Stimulated activated CD8-positive, alpha-beta memory T cell treated with anti-CD3 and anti-CD28 coated beads, Interleukin-7, amount 100 ng/mL, for 24 hours (primary cell): ENCODE measurements at regions not wholly inside any gene's neighbourhood (a gene's known extent, or its start where the extent isn't known, plus 50 kb on each side); places are given as distances from the start of the nearest gene placed in this dataset.
"Not testable (repeated sequence)": the region's sequence is repeated elsewhere in the genome, so short reads cannot be mapped to it uniquely, and the experiment has no call there.

Source experiments
- DNase-seq: peaks from one replicate; pipeline ENCODE4 v3.0.0-alpha.2; 2020; ENCODE audit warnings: low read depth

DNA sequence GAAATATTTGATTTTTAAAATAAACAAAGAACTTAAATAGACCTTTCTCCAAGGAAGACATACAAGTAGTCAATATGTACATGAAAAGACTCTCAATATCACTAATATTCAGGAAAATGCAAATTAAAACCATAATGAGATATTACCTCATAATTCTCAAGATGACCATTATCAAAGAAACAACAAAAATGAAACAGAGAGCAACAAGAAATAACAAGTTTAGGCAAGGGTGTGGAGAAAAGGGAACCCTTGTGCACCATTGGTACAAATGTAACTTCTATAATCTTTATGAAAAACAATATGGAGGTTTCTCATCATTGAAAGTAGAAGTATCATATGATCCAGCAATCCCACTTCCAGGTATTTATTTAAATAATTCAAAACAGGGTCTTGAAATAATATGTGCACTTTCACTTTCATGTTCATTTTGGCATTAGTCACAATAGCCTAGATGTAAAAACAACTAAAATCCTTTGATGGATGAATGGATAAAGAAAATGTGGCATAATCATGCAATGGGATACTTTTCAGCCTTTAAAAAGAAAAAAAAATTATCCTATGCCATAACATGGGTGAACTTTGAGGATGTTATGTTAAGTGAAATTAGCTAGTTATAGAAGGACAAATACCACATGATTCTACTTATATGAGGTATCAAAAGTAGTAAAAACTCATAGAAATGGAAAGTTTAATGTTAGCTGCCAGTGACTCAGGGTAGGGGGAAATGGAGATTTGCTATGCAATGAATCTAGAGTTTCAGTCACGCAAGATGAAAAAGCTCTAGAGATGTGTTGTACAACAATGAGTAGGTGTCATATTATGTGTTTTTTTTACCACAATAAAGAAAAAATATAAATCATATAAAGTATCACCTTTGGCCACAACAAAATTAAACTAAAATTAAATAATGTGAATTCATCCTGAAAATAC is 114.5 kb upstream of the LYPLAL1 start:
- no peak for DNase-seq

DNA sequence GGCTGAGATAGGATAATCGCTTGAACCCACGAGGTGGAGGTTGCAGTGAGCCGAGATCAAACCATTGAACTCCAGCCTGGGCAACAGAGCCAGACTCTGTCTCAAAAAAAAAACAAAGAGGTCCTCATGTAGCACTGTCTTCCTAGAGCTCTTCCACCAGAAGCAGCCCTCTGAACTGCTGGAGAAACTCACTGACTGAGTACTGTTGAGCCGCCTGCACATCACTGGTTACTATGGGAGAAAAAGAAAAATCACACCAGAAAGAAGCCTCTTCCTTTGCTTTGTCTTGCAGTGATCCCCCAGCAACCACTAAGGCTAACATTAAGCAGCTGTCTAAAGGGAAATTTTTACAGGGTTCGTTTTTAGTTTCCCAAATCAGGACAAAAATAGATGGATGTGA is 112.9 kb upstream of the LYPLAL1 start:
- DNase-seq: no peak

DNA sequence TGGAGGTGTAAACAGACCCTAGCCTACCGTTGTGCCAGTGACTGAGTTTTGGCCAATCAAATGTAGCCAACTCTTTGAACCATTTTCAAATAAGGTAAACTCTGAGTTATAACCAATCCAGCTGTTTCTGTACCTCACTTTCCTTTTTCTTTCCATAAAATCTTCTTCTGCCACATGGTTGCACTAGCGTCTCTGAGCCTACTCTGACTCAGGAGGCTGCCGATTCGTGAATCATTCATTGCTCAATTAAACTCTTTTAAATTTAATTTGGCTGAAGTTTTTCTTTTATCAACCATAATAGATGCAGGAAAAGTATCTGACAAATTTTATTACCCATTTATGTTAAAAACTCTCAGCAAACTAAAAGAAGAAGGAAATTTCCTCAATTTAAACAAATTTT is 111.5 kb upstream of the LYPLAL1 start:
- no peak for DNase-seq

DNA sequence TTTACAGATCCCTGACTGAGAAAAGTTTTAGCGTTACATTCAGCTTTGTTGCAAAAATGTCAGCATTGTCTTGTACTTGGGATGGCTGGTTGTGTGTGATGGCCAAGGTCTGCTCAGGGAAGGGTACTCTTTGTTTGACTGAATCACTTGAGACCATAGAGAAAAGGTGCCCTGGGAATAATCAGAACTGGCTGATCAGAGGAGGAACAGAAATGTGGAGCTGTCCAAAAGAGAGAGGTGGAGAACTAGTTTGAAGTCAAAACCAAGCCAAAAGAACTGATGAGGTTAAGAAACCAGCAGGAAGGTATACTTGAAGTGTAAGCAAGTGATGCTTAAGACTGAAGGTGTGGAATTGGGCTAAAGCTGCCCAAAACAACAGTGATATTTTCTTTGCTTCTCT is 107.6 kb upstream of the LYPLAL1 start:
- DNase-seq: no peak

DNA sequence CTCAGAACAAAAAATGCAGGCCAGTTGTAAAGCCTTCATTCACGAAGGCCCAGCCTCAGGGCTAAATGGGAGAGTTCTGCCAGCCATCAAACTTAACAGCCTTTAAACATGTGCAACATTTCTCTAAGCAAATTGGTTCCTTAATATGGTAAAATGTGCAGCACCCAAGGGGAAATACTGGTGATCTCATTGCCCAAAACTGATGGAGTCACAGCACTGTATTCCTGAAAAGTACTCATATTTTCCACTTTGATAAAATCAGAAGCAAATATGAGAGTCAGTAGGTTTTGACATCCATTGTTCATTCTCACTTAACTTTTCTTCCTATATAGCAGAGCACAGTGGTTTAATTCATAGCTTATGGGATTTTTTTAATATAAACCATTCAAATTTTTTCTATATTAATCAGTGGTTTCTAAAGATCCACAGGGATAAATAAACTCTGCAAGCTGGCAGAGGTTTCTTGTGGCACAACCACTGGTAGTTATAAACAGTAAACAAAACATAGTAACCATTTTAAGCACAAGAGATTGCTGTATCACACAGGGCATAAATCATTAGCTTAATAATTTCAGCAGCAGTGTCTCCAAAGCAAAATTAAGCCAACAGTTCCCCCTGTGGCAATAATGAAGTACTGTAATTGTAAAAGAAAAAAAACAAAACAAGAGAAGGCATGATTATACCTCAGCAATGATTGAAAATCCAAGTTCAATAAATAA is 106.9 kb upstream of the LYPLAL1 start:
- DNase-seq: no peak

DNA sequence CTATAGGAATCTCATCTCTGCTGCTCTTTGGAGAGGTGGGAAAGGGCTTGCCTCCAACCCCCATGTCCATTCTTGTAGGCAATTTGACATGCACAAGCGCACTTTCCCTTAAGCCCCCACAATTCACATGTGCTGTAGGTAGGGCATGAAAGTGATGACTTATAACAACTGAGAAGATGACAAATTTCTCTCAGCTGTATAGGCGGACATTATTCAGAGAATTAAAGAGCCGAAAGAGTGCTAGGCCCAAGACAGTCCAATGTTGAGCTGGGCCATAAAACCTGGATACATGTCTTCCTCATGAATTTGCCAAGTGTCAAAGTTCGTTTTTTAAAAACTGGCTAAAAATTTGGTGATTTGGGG is 106.3 kb upstream of the LYPLAL1 start:
- no peak for DNase-seq

DNA sequence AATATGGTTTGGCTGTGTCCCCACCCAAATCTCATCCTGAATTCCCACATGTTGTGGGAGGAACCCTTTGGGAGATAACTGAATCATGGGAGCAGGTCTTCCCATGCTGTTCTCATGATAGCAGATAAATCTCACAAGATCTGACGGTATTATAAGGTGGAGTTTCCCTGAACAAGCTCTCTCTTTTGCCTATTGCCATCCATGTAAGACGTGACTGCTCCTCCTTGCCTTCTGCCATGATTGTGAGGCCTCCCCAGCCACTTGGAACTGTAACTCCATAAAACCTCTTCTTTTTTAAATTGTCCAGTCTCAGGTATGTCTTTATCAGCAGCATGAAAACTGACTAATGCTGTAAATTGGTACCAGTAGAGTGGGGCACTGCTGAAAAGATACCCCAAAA is 103.3 kb upstream of the LYPLAL1 start:
- DNase-seq: not testable (repeated sequence)

DNA sequence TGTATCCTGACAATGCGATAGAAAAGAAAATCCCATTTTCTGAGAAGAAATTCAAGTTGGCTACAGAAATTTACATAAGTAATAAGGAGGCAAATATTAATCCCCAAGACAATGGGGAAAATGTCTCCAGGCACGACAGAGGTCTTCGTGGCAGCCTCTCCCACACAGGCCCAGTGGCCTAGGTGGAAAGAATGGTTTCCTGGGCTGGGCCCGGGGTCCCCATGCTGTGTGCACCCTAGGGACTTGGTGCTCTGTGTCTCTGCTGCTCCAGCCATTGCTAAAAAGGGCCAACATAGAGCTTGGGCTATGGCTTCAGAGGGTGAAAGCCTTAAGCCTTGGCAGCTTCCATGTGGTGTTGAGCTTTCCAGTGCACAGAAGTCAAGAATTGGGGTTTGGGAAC is 102.5 kb upstream of the LYPLAL1 start:
- no peak for DNase-seq

DNA sequence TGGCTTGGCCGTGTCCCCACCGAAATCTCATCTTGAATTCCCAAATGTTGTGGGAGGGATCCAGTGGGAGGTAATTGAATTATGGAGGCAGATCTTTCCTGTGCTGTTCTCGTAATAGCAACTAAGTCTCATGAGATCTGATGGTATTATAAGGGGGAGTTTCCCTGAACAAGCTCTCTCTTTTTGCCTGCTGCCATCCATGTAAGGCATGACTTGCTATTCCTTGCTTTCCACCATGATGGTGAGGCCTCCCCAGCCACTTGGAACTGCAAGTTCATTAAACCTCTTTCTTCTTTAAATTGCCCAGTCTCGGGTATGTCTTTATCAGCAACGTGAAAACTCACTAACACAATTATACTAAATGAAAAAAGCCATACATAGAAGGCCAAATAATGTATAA is 101.3 kb upstream of the LYPLAL1 start:
- no peak for DNase-seq

DNA sequence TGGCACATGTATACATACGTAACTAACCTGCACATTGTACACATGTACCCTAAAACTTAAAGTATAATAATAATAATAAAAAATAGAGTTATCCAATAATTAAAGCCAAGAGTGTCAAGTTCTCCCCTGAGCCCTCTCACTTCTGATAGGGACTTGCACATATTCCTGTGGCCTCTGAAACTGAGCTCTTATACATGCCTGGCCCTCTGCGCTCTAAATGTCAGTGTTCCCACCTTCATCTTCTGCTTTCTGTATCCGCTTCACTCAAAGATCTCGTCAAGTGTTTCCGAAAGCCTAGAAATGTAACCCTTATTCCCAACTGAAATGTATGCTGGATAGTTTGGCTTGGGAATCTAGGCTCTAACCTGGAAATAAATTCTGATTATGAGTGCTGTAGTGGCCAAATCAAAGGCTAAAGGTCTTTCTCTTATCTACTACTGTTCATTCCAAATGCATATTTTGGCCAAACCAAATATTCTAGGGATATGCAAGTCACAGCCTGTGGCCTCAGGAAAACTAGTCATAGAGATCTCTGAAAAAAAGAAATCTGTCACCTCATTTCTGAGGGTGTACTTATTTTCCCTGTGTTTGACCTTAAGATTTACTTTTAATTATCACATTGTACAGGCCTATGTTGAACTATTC is 99.5 kb upstream of the LYPLAL1 start:
- DNase-seq: no peak

DNA sequence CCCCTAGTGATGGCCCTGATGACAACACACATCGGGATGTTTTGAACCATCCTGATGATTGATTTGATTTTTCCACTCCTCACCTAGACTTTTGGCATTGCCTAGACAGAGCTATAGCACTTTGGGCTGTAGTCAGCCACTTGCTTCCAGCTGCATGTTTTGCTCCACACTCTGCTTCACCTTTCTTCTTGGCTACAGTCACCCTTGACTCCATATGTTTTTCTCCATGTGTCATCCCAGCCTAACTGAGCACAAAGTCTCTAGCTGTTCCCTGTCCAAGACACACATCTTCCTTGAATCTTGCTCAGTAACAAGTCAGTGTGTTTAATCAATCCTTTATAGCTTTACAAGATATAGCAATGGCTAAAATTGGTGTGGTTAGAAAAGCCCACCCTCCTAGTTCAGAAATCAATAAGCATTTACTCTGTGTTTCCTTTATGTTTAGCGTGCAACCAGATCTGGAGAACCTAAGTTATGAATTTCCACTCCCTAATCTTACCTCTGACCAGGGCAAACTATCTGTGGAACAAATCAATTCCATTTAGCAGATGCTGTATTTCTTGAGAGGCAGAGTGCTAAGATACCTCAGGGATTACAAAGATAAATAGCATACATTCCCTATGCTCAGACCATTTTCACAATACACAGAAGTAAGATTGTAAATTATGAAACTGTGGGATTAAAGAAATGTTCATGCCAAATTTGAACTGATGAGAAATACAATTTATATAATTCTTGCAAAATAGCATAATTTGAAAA is 98.4 kb upstream of the LYPLAL1 start:
- no peak for DNase-seq

DNA sequence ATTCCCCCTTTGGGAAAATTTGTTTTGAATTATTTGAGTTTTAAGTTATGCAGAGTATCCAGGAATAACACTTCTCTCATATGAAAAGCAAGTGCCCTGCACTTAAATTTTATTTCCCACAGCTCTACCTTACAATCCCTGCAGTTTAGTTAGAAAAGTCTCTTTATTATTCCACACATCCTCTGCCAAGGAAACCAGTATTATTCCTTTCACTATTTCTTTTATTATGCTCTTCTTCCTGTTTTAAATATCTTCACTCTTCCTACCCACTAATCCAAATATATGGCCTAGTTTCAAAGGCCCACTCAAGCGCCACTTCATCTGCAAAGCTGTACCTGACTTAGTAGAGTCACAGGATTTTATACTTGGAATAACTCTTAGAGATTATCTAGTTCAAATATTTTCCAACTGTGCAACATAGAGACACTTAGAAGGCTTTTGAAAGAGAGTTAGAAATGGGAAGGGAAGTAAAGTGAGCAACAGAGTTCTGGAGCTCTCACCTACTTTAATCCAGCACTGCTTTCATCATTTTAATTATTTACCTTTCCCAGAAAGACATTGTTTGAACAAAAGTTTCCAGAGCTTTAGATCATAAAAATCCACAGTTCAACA is 97.2 kb upstream of the LYPLAL1 start:
- no peak for DNase-seq

DNA sequence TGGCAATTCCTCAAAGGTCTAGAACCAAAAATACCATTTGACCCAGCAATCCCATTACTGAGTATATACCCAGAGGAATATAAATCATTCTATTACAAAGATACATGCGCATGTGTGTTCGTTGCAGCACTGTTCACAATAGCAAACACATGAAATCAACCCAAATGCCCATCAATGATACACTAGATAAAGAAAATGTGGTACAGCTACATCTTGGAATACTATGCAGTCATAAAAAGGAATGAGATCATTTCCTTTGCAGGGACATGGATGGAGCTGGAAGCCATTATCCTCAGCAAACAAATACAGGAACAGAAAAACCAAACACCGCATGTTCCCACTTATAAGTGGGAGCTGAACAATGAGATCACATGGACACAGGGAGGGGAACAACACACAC is 95.9 kb upstream of the LYPLAL1 start:
- not testable (repeated sequence) for DNase-seq

DNA sequence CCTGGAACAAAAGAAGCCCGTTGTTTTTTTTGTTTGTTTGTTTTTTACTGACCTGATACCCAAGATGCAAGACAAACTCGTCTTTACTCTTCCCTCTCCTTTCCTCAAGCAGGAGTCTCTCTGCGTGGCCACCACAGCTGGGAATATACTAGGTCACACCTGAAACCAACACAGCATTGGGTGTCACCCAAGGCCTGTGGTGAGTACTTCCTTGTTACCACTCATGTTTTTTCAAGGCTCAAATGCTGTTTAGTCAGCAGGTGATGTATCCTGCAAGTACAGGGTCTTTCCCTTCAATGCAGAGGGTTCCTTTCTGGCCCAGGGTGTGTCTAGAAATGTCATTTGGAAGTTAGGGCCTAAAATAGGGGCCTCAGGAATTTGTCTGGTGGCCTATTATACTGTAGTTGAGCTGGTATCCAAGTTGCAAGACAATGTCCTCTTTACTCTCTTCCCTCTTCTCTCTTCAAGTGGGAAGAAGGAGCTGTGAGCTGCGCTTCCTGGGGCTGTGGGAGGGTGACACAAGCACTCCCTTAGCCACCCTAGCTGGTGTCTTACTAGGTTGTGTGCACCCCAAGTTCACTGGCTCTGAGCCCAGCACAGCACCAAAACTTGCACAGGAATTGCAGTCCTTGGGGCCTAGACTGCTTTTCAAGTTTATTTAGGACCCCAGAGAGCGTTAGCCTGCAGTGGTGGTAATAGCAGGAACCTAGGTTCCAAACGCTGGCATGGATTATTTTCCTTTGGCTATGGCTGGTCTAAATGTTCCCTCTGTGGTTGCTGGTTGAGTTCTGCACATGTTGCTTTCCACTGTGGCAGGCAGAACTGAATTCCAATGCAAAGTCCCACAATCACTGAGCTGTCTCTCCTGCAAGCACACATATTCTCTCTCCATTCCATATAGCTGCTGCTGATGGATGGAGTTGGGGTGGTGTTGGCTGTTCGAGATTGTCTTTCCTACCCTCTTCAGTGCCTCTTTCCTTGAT is 91.4 kb upstream of the LYPLAL1 start:
- no peak for DNase-seq

DNA sequence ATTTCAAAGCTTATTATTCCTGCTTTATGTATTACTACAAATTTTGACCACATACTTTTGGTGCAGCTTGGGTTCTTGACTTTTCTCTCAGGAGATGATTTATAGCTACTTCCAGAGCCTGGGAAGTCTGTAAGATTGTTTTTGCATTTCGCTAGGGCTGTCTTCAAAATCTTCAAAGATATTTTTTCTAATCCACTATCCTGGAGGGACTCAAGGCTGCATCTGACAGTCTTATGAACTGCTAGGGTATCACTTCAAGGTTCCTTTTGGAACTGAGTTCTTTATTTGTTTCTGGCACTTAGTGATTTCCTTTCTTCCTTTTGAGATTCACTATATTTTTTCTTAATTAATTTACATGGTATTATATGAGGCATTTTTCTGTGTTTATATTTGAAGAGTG is 90.0 kb upstream of the LYPLAL1 start:
- no peak for DNase-seq

DNA sequence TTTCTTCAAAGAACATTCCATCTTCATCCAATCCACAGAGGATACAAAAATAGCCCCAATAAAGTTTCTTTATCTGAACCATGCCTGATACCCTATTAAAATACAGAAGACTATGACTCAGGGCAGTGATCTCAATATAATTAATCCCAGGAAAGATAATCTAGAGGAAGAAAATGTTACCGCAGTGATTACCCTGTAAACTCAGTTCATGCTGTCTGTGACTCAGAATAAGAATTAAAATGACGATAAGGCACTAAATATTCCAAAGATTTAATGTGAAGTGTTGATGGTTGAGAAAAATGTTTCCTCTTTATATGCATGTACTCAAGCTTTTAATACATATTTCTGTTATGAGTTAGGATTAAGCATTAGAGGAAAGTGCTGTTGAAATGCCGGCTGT is 88.6 kb upstream of the LYPLAL1 start:
- DNase-seq: no peak

DNA sequence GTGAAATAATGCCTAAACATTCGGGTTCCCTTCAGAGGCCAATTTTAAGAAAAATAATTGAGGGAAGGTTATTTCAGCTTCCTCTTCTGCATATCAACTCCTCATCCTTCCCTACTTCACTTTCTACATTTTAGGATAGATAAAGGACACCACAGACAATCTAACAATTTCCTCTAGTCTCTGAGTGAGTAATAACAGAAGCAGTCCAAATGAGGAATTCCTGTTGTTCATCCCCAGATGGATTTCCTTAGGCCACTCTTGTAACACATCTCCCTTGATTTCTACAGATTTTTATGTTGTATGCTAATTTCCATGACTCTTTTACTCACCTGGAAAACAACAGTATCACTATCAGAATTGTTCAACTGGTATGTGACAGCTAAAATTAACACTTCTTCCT is 87.7 kb upstream of the LYPLAL1 start:
- DNase-seq: no peak

DNA sequence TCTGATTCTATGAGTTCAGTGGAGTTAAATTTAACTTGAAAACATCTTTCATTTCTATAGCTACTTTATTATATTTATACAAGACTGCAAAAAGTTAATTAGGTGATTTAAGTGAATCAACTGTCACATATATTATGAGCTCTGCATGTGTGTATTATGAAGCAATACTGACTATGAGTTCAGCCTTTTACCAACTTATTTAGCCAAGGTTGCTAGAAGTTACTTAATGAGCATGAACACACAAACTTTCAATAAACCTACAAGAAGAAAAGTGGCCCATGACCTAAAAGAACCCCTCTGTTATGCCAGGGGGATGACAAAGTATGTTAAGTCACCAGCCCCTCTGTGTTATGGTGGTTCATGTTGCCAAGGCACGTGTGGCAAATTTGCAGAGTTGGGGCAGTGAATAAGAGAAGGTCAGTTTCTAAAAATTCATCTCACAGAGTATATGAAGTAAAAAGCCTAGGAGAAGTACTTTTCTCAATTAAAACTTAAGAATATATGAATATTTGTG is 86.7 kb upstream of the LYPLAL1 start:
- no peak for DNase-seq

DNA sequence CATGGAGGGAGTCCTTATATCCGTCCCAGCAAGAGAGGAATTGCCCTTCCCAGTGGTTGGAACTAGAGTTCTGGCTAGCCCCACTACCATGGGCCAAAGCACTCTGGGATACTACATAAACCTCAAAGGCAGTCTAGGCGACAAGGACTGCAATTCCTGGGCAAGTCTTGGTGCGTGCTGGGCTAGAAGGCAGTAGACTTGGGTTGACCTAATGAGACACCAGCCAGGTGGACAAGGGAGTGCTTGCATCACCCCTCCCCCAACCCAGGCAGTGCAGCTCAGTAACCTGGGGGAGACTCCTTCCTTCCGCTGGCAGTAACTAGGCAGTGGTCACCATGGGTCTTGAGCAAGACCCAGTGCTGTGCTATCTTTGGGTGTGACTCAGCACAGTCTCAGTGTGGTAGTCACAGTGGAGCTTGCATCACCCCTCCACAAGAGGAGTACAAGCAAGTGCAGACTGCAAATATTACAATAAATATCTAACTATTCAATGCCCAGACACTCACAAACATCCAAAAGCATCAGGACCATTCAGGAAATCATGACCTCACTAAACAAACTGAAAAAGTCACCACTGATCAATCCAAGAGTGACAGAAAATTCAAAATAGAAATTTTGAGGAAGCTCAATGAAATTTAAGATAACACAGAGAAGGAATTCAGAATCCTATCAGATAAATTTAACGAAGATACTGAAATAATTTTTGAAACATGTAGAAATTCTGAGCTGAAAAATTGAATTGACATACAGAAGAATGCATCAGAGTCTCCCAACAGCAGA is 84.7 kb upstream of the LYPLAL1 start:
- DNase-seq: no peak

DNA sequence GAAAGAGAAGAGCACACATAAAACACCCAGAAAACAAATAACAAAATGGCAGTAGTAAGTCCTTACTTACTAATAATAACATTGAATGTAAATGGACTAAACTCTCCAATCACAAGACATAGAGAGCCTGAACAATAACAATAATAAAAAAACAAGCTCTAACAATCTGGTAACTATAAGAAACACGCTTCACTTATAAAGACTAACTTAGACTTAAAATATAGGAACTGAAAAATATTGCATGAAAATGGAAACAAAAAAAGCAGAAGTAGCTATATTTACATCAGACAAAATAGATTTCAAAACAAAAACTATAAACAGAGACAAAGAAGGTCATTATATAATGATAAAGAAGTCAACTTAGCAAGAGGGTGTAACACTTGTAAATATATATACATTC is 83.1 kb upstream of the LYPLAL1 start:
- no peak for DNase-seq
